ENCODE measurements at regions not wholly inside any gene's neighbourhood (a gene's known extent, or its start where the extent isn't known, plus 50 kb on each side); places are given as distances from the start of the nearest gene placed in this dataset.
"Not testable (repeated sequence)": the region's sequence is repeated elsewhere in the genome, so short reads cannot be mapped to it uniquely, and the experiment has no call there.

DNA sequence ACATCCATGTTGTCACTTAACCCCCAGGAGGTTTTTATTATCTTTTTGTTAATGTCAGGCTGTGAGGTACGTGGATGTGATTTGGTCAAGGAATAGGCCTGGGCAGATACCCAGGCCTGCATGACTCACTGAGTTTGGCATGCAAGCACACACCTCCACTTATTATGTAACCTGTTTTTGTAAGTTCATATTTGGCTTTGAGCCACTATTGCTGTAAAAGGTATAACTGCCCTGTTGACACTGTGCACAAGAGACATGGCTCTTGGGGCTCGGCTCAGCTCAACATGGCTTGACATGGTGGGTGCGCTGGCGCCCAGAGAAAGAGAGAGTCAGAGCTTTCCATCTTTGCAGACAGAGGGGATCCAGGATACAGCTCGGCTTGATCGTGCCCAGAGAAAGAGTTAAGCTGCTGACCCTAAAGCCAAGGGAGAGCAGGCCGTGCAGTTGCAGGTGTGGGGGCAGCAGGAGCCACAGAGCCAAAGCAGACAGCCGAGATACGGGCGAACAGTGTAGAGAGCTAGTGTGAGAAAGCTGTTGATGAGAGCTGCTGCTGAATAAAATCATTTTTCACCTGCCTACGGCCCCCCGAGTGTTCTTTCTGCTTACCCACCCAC lies 67.9 kb upstream of the UNC13C start:
- no peak overlapping the region for H3K4me3 Mint-ChIP-seq (ENCODE audit: unreplicated experiment)

DNA sequence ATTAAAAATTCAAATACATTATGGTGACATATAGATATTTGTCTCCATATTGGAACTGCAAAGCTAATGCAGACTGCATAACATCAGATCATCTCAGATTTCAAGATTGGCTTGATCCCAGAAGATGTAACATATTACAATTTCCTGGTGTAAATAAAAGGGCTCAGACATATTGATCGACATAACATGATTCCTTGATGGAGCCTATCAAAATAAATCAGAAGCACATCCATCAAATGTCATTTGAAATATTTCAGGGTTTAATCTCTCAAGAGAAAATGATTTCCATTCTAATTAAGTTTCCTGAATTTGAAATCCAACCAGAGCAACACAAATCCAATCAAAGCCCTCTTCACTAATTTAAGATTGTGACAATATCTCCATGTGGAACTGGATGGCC lies 75.1 kb upstream of the UNC13C start:
- no peaks in the 10 kb centered on the region for H3K27me3 Mint-ChIP-seq (ENCODE audit: unreplicated experiment)
- no peaks in the 10 kb centered on the region for H3K9me3 Mint-ChIP-seq (ENCODE audit: unreplicated experiment)
- no peak for DNase-seq
- no peaks in the 10 kb centered on the region for H3K4me1 Mint-ChIP-seq (ENCODE audit: low read depth, unreplicated experiment)
- no peak for TF ChIP-seq CTCF (IDR thresholded peaks at IDR 0.05; ENCODE audit: partially characterized antibody, unreplicated experiment)
- H3K36me3 Mint-ChIP-seq (ENCODE audit: unreplicated experiment): no peaks in the 10 kb centered on the region
- H3K27ac Mint-ChIP-seq (ENCODE audit: unreplicated experiment): no peak overlapping the region
- no peak overlapping the region for H3K4me3 Mint-ChIP-seq (ENCODE audit: unreplicated experiment)

More for the DNA sequence above, 67.9 kb upstream of the UNC13C start:
- peaks cover 4% of the 10 kb centered on the region for H3K27me3 Mint-ChIP-seq (ENCODE audit: unreplicated experiment)
- no peak for DNase-seq
- peaks cover 3% of the 10 kb centered on the region for H3K9me3 Mint-ChIP-seq (ENCODE audit: unreplicated experiment)
- no peak overlapping the region for H3K27ac Mint-ChIP-seq (ENCODE audit: unreplicated experiment)
- H3K4me1 Mint-ChIP-seq (ENCODE audit: low read depth, unreplicated experiment): no peaks in the 10 kb centered on the region
- no peak for TF ChIP-seq CTCF (IDR thresholded peaks at IDR 0.05; ENCODE audit: partially characterized antibody, unreplicated experiment)
- no peaks in the 10 kb centered on the region for H3K36me3 Mint-ChIP-seq (ENCODE audit: unreplicated experiment)

GRCh38 chr15:53893468-53893867 lies 84.8 kb upstream of the UNC13C start:
- not testable (repeated sequence) for H3K27me3 Mint-ChIP-seq (ENCODE audit: unreplicated experiment); H3K4me1 Mint-ChIP-seq (ENCODE audit: low read depth, unreplicated experiment); H3K36me3 Mint-ChIP-seq (ENCODE audit: unreplicated experiment); H3K9me3 Mint-ChIP-seq (ENCODE audit: unreplicated experiment); H3K4me3 Mint-ChIP-seq (ENCODE audit: unreplicated experiment); DNase-seq; H3K27ac Mint-ChIP-seq (ENCODE audit: unreplicated experiment)

DNA sequence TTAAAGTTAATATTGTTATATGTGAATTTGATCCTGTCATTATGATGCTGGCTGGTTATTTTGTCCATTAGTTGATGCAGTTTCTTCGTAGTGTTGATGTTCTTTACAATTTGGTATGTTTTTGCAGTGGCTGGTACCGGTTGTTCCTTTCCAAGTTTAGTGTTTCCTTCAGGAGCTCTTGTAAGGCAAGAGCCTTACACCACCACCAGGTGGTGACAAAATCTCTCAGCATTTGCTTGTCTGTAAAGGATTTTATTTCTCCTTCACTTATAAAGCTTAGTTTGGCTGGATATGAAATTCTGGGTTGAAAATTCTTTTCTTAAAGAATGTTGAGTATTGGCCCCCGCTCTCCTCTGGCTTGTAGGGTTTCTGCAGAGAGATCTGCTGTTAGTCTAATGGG lies 86.4 kb upstream of the UNC13C start:
- H3K9me3 Mint-ChIP-seq (ENCODE audit: unreplicated experiment); H3K27me3 Mint-ChIP-seq (ENCODE audit: unreplicated experiment); H3K36me3 Mint-ChIP-seq (ENCODE audit: unreplicated experiment); H3K27ac Mint-ChIP-seq (ENCODE audit: unreplicated experiment); H3K4me1 Mint-ChIP-seq (ENCODE audit: low read depth, unreplicated experiment); H3K4me3 Mint-ChIP-seq (ENCODE audit: unreplicated experiment); DNase-seq: not testable (repeated sequence)

- no peaks in the 10 kb centered on the region for H3K9me3 Mint-ChIP-seq (ENCODE audit: unreplicated experiment)
- peaks cover 8% of the 10 kb centered on the region for H3K4me1 Mint-ChIP-seq (ENCODE audit: low read depth, unreplicated experiment)
- H3K4me3 Mint-ChIP-seq (ENCODE audit: unreplicated experiment): no peak overlapping the region
- H3K27ac Mint-ChIP-seq (ENCODE audit: unreplicated experiment): no peak overlapping the region
- no peaks in the 10 kb centered on the region for H3K36me3 Mint-ChIP-seq (ENCODE audit: unreplicated experiment)
- no peaks in the 10 kb centered on the region for H3K27me3 Mint-ChIP-seq (ENCODE audit: unreplicated experiment)
- DNase-seq: no peak
- no peak for TF ChIP-seq CTCF (IDR thresholded peaks at IDR 0.05; ENCODE audit: partially characterized antibody, unreplicated experiment)
Measured at GRCh38 chr15:53884441-53884840, 93.8 kb upstream of the UNC13C start.

GRCh38 chr15:53882311-53882710 lies 95.9 kb upstream of the UNC13C start:
- Mint-ChIP-seq H3K4me3 (ENCODE audit: unreplicated experiment) (no peak overlapping the region), H3K27me3 (ENCODE audit: unreplicated experiment) (no peaks in the 10 kb centered on the region), H3K27ac (ENCODE audit: unreplicated experiment) (no peak overlapping the region), H3K9me3 (ENCODE audit: unreplicated experiment) (no peaks in the 10 kb centered on the region), H3K36me3 (ENCODE audit: unreplicated experiment) (no peaks in the 10 kb centered on the region), H3K4me1 (ENCODE audit: low read depth, unreplicated experiment) (peaks cover 8% of the 10 kb centered on the region)
- no peak for TF ChIP-seq CTCF (IDR thresholded peaks at IDR 0.05; ENCODE audit: partially characterized antibody, unreplicated experiment)
- DNase-seq: no peak
